Activated naive CD8-positive, alpha-beta T cell (primary cell): ENCODE measurements at regions not wholly inside any gene's neighbourhood (a gene's known extent, or its start where the extent isn't known, plus 50 kb on each side); places are given as distances from the start of the nearest gene placed in this dataset.

Experiments
- H3K27ac Mint-ChIP-seq: one replicate; pipeline ENCODE4 v1.8.0; 2021; ENCODE audit warnings: mixed read lengths
- H3K27me3 Mint-ChIP-seq: one replicate; pipeline ENCODE4 v1.8.0; 2021; ENCODE audit warnings: mixed read lengths
- H3K36me3 Mint-ChIP-seq: one replicate; pipeline ENCODE4 v1.8.0; 2021; ENCODE audit warnings: mixed read lengths
- H3K4me1 Mint-ChIP-seq: one replicate; pipeline ENCODE4 v1.8.0; 2021; ENCODE audit warnings: low read depth, mixed read lengths
- H3K4me3 Mint-ChIP-seq: one replicate; pipeline ENCODE4 v1.8.0; 2021; ENCODE audit warnings: mild to moderate bottlenecking, mixed read lengths
- H3K9me3 Mint-ChIP-seq: one replicate; pipeline ENCODE4 v1.8.0; 2021; ENCODE audit warnings: low read depth, mixed read lengths

GRCh38 chr13:83327091-83327490, 555.2 kb downstream of the SLITRK1 start:
- Mint-ChIP-seq H3K9me3 (peaks cover 6% of the 10 kb centered on the region), H3K4me3 (no peak overlapping the region)

GRCh38 chr13:83325125-83325853, 557.0 kb downstream of the SLITRK1 start:
- H3K27ac Mint-ChIP-seq: no peak overlapping the region
- no peaks in the 10 kb centered on the region for H3K4me1 Mint-ChIP-seq
- H3K36me3 Mint-ChIP-seq: no peaks in the 10 kb centered on the region
- no peaks in the 10 kb centered on the region for H3K27me3 Mint-ChIP-seq
- no peak overlapping the region for H3K4me3 Mint-ChIP-seq
- H3K9me3 Mint-ChIP-seq: peaks cover 6% of the 10 kb centered on the region

More at GRCh38 chr13:83327091-83327490, 555.2 kb downstream of the SLITRK1 start:
- no peaks in the 10 kb centered on the region for H3K36me3 Mint-ChIP-seq
- H3K27ac Mint-ChIP-seq: no peak overlapping the region
- H3K27me3 Mint-ChIP-seq: no peaks in the 10 kb centered on the region
- H3K4me1 Mint-ChIP-seq: no peaks in the 10 kb centered on the region

GRCh38 chr13:83311886-83312577, 570.2 kb downstream of the SLITRK1 start:
- H3K9me3 Mint-ChIP-seq: peaks cover 4% of the 10 kb centered on the region
- H3K4me1 Mint-ChIP-seq: no peaks in the 10 kb centered on the region
- H3K4me3 Mint-ChIP-seq: no peak overlapping the region
- H3K36me3 Mint-ChIP-seq: no peaks in the 10 kb centered on the region
- H3K27me3 Mint-ChIP-seq: no peaks in the 10 kb centered on the region
- no peak overlapping the region for H3K27ac Mint-ChIP-seq

GRCh38 chr13:83298617-83299016, 583.7 kb downstream of the SLITRK1 start:
- Mint-ChIP-seq H3K36me3 (no peaks in the 10 kb centered on the region), H3K4me3 (no peak overlapping the region), H3K4me1 (no peaks in the 10 kb centered on the region), H3K9me3 (peaks cover 9% of the 10 kb centered on the region), H3K27me3 (no peaks in the 10 kb centered on the region), H3K27ac (no peak overlapping the region)

GRCh38 chr13:83297586-83298290, 584.5 kb downstream of the SLITRK1 start:
- no peaks in the 10 kb centered on the region for H3K4me1 Mint-ChIP-seq
- H3K9me3 Mint-ChIP-seq: peaks cover 9% of the 10 kb centered on the region
- H3K27me3 Mint-ChIP-seq: no peaks in the 10 kb centered on the region
- H3K27ac Mint-ChIP-seq: no peak overlapping the region
- no peak overlapping the region for H3K4me3 Mint-ChIP-seq
- H3K36me3 Mint-ChIP-seq: no peaks in the 10 kb centered on the region

GRCh38 chr13:83295686-83296085, 586.6 kb downstream of the SLITRK1 start:
- no peaks in the 10 kb centered on the region for H3K36me3 Mint-ChIP-seq
- H3K4me1 Mint-ChIP-seq: no peaks in the 10 kb centered on the region
- no peak overlapping the region for H3K4me3 Mint-ChIP-seq
- no peak overlapping the region for H3K27ac Mint-ChIP-seq
- H3K9me3 Mint-ChIP-seq: peaks cover 9% of the 10 kb centered on the region
- H3K27me3 Mint-ChIP-seq: no peaks in the 10 kb centered on the region

GRCh38 chr13:83286737-83287136, 595.5 kb downstream of the SLITRK1 start:
- no peak overlapping the region for H3K27ac Mint-ChIP-seq
- peaks cover 3% of the 10 kb centered on the region for H3K9me3 Mint-ChIP-seq
- H3K27me3 Mint-ChIP-seq: no peaks in the 10 kb centered on the region
- no peaks in the 10 kb centered on the region for H3K4me1 Mint-ChIP-seq
- no peak overlapping the region for H3K4me3 Mint-ChIP-seq
- H3K36me3 Mint-ChIP-seq: no peaks in the 10 kb centered on the region

- H3K4me3 Mint-ChIP-seq: no peak overlapping the region
- H3K27me3 Mint-ChIP-seq: no peaks in the 10 kb centered on the region
- no peaks in the 10 kb centered on the region for H3K4me1 Mint-ChIP-seq
- H3K27ac Mint-ChIP-seq: no peak overlapping the region
- H3K36me3 Mint-ChIP-seq: no peaks in the 10 kb centered on the region
- H3K9me3 Mint-ChIP-seq: peaks cover 3% of the 10 kb centered on the region
These were observed 600.6 kb downstream of the SLITRK1 start for GRCh38 chr13:83281654-83282053.

- Mint-ChIP-seq H3K36me3 (no peaks in the 10 kb centered on the region), H3K4me3 (no peak overlapping the region), H3K4me1 (no peaks in the 10 kb centered on the region), H3K27me3 (no peaks in the 10 kb centered on the region), H3K9me3 (no peaks in the 10 kb centered on the region), H3K27ac (no peak overlapping the region)
These were observed 607.6 kb downstream of the SLITRK1 start for GRCh38 chr13:83274679-83275078.

- H3K4me3 Mint-ChIP-seq: no peak overlapping the region
- H3K4me1 Mint-ChIP-seq: no peaks in the 10 kb centered on the region
- no peaks in the 10 kb centered on the region for H3K9me3 Mint-ChIP-seq
- H3K27me3 Mint-ChIP-seq: no peaks in the 10 kb centered on the region
- H3K36me3 Mint-ChIP-seq: no peaks in the 10 kb centered on the region
- H3K27ac Mint-ChIP-seq: no peak overlapping the region
These were observed 609.5 kb downstream of the SLITRK1 start for GRCh38 chr13:83272652-83273240.

GRCh38 chr13:83272076-83272475, 610.2 kb downstream of the SLITRK1 start:
- Mint-ChIP-seq H3K27ac (no peak overlapping the region), H3K9me3 (no peaks in the 10 kb centered on the region), H3K4me1 (no peaks in the 10 kb centered on the region), H3K36me3 (no peaks in the 10 kb centered on the region), H3K4me3 (no peak overlapping the region), H3K27me3 (no peaks in the 10 kb centered on the region)

- Mint-ChIP-seq H3K36me3 (no peaks in the 10 kb centered on the region), H3K27me3 (no peaks in the 10 kb centered on the region), H3K9me3 (peaks cover 4% of the 10 kb centered on the region), H3K4me3 (no peak overlapping the region), H3K27ac (no peak overlapping the region), H3K4me1 (no peaks in the 10 kb centered on the region)
These were observed 617.0 kb downstream of the SLITRK1 start for GRCh38 chr13:83265279-83265678.

- H3K4me3 Mint-ChIP-seq: no peak overlapping the region
- H3K27ac Mint-ChIP-seq: no peak overlapping the region
- peaks cover 7% of the 10 kb centered on the region for H3K9me3 Mint-ChIP-seq
- no peaks in the 10 kb centered on the region for H3K36me3 Mint-ChIP-seq
- H3K4me1 Mint-ChIP-seq: no peaks in the 10 kb centered on the region
- H3K27me3 Mint-ChIP-seq: no peaks in the 10 kb centered on the region
These were observed 633.5 kb downstream of the SLITRK1 start for GRCh38 chr13:83248751-83249150.

GRCh38 chr13:83232626-83233025, 649.6 kb downstream of the SLITRK1 start:
- Mint-ChIP-seq H3K4me1 (no peaks in the 10 kb centered on the region), H3K4me3 (no peak overlapping the region), H3K27me3 (no peaks in the 10 kb centered on the region), H3K9me3 (peaks cover 13% of the 10 kb centered on the region), H3K36me3 (no peaks in the 10 kb centered on the region), H3K27ac (no peak overlapping the region)
